CD8-positive, alpha-beta memory T cell (primary cell): ENCODE measurements at regions not wholly inside any gene's neighbourhood (a gene's known extent, or its start where the extent isn't known, plus 50 kb on each side); places are given as distances from the start of the nearest gene placed in this dataset.

ENCODE experiments used
- CTCF ChIA-PET: fragments of 350-600 bp; sonication (Branson Sonifier 250); formaldehyde crosslinking; loops from one replicate; lab custom pipeline; 2021; ENCODE audit warnings: antibody characterized with exemption; lab: Charles Lee
- POLR2A ChIA-PET: fragments of 350-600 bp; sonication (Branson Sonifier 250); formaldehyde crosslinking; loops from one replicate; lab custom pipeline; 2021; ENCODE audit warnings: antibody characterized with exemption; lab: Charles Lee
- DNase-seq, 5 donors: peaks; one replicate each; pipeline versions ENCODE4 v3.0.0 to v3.0.0-alpha.2; 2020 to 2022; ENCODE audit warnings: mixed read lengths in 1 of 5
- H3K27ac ChIP-seq: one replicate; pipeline ENCODE4 v1.7.0; 2013; ENCODE audit warnings: low read depth, mild to moderate bottlenecking, low read length, moderate library complexity
- H3K27me3 ChIP-seq: 2 replicates; pipeline ENCODE4 v1.7.0; 2013; ENCODE audit warnings: low read length, mild to moderate bottlenecking; ENCODE audit not compliant: insufficient read depth, poor library complexity, severe bottlenecking
- H3K36me3 ChIP-seq: 2 replicates; pipeline ENCODE4 v1.7.0; 2013; ENCODE audit warnings: mild to moderate bottlenecking, low read length, moderate library complexity; ENCODE audit not compliant: insufficient read depth
- H3K4me1 ChIP-seq: 2 replicates; pipeline ENCODE4 v1.7.0; 2013; ENCODE audit warnings: mild to moderate bottlenecking, low read length, moderate library complexity; ENCODE audit not compliant: insufficient read depth
- H3K4me3 ChIP-seq: 2 replicates; pipeline ENCODE4 v1.7.0; 2013; ENCODE audit warnings: mild to moderate bottlenecking, low read length
- H3K9me3 ChIP-seq: 2 replicates; pipeline ENCODE4 v1.7.0; 2013; ENCODE audit warnings: mild to moderate bottlenecking, low read length
- H3K27ac Mint-ChIP-seq, 8 donors: one replicate each; pipeline ENCODE4 v1.8.0; 2020 to 2021; ENCODE audit warnings: mixed read lengths in 8 of 8, mild to moderate bottlenecking in 6 of 8, inconsistent platforms in 3 of 8, moderate library complexity in 3 of 8
- H3K27me3 Mint-ChIP-seq, 2 donors: one replicate each; pipeline ENCODE4 v1.8.0; 2020 to 2021; ENCODE audit warnings: mixed read lengths in 2 of 2, mild to moderate bottlenecking in 1 of 2, moderate library complexity in 1 of 2
- H3K36me3 Mint-ChIP-seq, 3 donors: one replicate each; pipeline ENCODE4 v1.8.0; 2020 to 2021; ENCODE audit warnings: mixed read lengths in 3 of 3, inconsistent platforms in 1 of 3, mild to moderate bottlenecking in 1 of 3
- H3K4me1 Mint-ChIP-seq, 3 donors: one replicate each; pipeline ENCODE4 v1.8.0; 2020 to 2021; ENCODE audit warnings: mixed read lengths in 3 of 3, inconsistent platforms in 1 of 3, mild to moderate bottlenecking in 1 of 3
- H3K4me3 Mint-ChIP-seq, 7 donors: one replicate each; pipeline ENCODE4 v1.8.0; 2020 to 2021; ENCODE audit warnings: mixed read lengths in 7 of 7, mild to moderate bottlenecking in 6 of 7, moderate library complexity in 4 of 7, inconsistent platforms in 2 of 7
- H3K9me3 Mint-ChIP-seq, 5 donors: one replicate each; pipeline ENCODE4 v1.8.0; 2020 to 2022; ENCODE audit warnings: mixed read lengths in 5 of 5, mild to moderate bottlenecking in 3 of 5, moderate library complexity in 2 of 5, inconsistent platforms in 1 of 5

DNA sequence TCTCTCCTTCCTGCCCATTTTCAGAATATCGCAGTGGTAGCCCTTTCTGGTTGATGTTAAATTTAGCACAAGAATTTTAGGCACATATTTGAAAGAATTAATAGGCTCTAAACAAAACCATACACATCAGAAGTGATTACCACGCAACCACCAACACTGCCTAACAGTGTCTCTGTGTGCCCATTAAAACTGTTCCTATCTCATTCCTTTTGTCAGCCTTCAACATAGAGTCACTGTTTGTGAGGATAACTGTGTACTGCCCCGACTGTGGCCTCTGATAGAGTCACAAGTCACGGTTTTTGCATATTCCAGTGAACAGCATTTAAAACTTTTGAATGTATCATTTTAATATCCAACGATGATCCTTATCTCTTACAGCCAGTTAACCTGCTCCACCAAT, 116.8 kb upstream of the TNFAIP3 start:
- Mint-ChIP-seq H3K36me3 (no peaks in the 10 kb centered on the region), H3K4me3 (no peak overlapping the region), H3K27me3 (peaks cover 7 to 8% of the 10 kb centered on the region in 2 donors), H3K9me3 (no peaks in the 10 kb centered on the region), H3K27ac (peak overlapping the region in 1 of 8 donors; percentile 1), H3K4me1 (peaks cover under 1 to 8% (median 5%) of the 10 kb centered on the region in 3 donors)
- Histone ChIP-seq H3K9me3 (no peaks in the 10 kb centered on the region), H3K27ac (no peak overlapping the region), H3K4me1 (no peaks in the 10 kb centered on the region), H3K4me3 (no peak overlapping the region), H3K27me3 (no peaks in the 10 kb centered on the region), H3K36me3 (no peaks in the 10 kb centered on the region)
- ChIA-PET POLR2A (interaction anchor here (0.9 kb wide), 1 partner anchor 9 kb away, joined by 3 read pairs; no protein-coding TSS in a partner anchor), CTCF (no interaction called here)
- DNase-seq, result no peak

DNA sequence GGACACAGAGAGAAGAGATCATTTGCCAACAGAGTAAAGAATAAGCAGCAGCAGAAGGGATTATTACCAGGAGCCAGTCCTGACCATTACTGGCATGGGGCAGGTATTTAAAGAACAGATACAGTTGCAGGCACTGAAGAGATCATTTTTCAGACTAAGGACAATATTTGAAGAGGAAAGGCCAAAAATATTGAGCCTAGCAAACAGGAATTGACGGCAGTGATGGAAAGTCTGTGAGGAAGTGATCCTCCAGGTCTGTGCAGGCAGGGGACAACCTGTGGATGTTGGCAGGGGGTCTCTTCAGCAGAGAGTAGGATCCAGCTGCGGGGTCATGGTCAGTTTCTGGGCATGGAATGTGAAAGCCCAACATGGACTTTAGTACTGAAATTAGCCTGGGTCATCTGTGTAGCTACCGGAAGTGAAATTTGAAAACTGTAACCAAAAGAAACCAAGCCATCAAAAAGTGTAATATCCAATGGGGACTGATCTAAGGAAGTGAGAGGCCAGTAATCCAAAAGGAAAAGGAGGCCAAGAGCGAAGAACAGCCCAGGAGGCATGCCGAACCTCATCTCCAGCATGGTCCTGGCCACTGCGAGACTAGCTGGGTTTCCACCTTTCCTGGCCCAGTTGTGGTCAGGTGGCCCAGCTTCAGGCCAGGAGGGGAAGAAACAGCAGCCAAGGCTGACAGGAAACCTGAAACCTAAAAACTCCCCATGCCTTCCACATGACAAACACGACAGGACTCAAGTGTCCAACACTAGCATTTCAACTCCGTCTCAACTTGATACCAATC, 115.1 kb upstream of the TNFAIP3 start:
- Mint-ChIP-seq H3K27me3 (peaks cover 8 to 11% of the 10 kb centered on the region in 2 donors), H3K4me3 (peak overlapping the region in 1 of 7 donors; percentile 45), H3K9me3 (no peaks in the 10 kb centered on the region), H3K27ac (peak overlapping the region in 2 of 8 donors; percentile 2 to 32), H3K36me3 (peaks cover 0 to 3% (median 0%) of the 10 kb centered on the region in 3 donors), H3K4me1 (peaks cover 0 to 4% (median 0%) of the 10 kb centered on the region in 3 donors)
- Histone ChIP-seq H3K4me1 (no peaks in the 10 kb centered on the region), H3K27ac (no peak overlapping the region), H3K9me3 (no peaks in the 10 kb centered on the region), H3K4me3 (no peak overlapping the region), H3K36me3 (no peaks in the 10 kb centered on the region), H3K27me3 (no peaks in the 10 kb centered on the region)
- ChIA-PET CTCF (no interaction called here), POLR2A (no interaction called here)
- no peak for DNase-seq

DNA sequence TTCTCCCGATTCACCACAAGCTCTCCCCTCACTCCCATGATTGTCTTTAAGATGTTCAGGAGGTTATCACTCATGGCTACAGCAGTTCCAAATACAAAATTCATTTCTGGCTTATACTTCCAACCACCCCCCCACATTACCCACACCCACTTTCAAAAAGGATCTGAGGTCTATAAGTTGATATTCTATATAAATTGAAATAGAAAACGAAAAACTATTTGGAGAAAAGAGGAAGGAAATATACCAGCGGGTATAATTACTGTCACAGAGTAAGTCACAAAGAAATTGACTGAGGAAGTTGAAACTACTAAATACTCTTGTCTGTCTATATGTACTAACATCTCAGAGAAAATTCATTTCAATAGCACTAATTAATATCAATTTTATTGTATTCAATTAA, 112.7 kb upstream of the TNFAIP3 start:
- Mint-ChIP-seq H3K4me3 (no peak overlapping the region), H3K27me3 (peaks cover 4 to 11% of the 10 kb centered on the region in 2 donors), H3K4me1 (no peaks in the 10 kb centered on the region), H3K9me3 (no peaks in the 10 kb centered on the region), H3K36me3 (peaks cover 0 to 3% (median 0%) of the 10 kb centered on the region in 3 donors), H3K27ac (peak overlapping the region in 2 of 8 donors; percentile 34 to 44)
- ChIA-PET POLR2A (no interaction called here), CTCF (interaction anchor here (1.0 kb wide), 1 partner anchor 14 kb away, joined by 3 read pairs; no protein-coding TSS in a partner anchor)
- Histone ChIP-seq H3K9me3 (no peaks in the 10 kb centered on the region), H3K36me3 (no peaks in the 10 kb centered on the region), H3K4me3 (no peak overlapping the region), H3K27me3 (no peaks in the 10 kb centered on the region), H3K4me1 (no peaks in the 10 kb centered on the region), H3K27ac (no peak overlapping the region)
- no peak for DNase-seq

DNA sequence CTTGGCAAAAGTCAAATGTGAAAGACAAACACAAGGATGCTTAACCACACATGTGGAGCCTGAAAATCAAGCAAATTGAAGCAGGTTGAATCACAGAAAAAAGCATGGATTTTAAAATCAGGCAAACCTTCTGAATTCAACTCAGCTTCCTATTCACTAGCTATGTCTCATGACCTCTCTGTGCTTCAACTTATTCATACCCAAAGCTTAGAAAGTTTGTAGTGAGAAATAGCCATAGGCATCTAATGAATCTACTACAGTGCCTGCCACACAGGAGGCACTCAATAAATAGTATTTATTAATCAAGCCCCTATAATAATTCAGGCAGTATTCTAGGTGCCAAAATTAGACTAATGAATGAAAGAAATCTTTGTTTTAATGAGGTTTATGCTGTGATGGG, 112.2 kb upstream of the TNFAIP3 start:
- Mint-ChIP-seq H3K27ac (peak overlapping the region in 4 of 8 donors; percentile 6 to 45 (median 16)), H3K9me3 (no peaks in the 10 kb centered on the region), H3K4me3 (no peak overlapping the region), H3K4me1 (no peaks in the 10 kb centered on the region), H3K27me3 (peaks cover 4 to 11% of the 10 kb centered on the region in 2 donors), H3K36me3 (peaks cover 0 to 3% (median 0%) of the 10 kb centered on the region in 3 donors)
- no peaks in the 10 kb centered on the region for H3K4me1 ChIP-seq
- H3K4me3 ChIP-seq, result no peak overlapping the region
- DNase-seq, result no peak
- ChIA-PET CTCF (no interaction called here), POLR2A (no interaction called here)
- H3K27me3 ChIP-seq, result no peaks in the 10 kb centered on the region
- no peaks in the 10 kb centered on the region for H3K9me3 ChIP-seq
- H3K36me3 ChIP-seq, result no peaks in the 10 kb centered on the region
- no peak overlapping the region for H3K27ac ChIP-seq

DNA sequence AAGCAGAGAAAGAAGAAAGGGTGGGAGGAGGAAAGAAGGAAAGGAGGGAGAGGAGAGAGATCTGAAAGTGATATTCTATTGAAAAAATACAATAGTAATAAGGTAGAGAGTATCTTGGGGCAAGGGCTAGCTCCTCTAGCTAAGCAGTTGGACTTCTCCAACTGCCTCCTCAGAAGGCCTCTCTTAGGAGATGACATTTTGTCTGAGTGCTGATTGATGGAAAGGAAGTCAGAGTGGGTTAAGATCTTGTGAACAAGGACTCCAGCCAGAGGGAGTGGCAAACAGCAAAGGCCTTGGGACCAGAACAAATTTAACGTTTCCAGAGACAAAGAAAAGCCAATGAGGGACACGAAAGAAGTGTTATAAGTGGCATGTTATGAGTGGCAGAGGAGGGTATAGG, 111.8 kb upstream of the TNFAIP3 start:
- peaks cover 4 to 11% of the 10 kb centered on the region in 2 donors for H3K27me3 Mint-ChIP-seq
- no peak overlapping the region for H3K27ac ChIP-seq
- H3K4me1 ChIP-seq, result no peaks in the 10 kb centered on the region
- no peaks in the 10 kb centered on the region for H3K9me3 ChIP-seq
- DNase-seq, result no peak
- H3K4me1 Mint-ChIP-seq, result no peaks in the 10 kb centered on the region
- peak overlapping the region in 5 of 8 donors; percentile 15 to 56 (median 33) for H3K27ac Mint-ChIP-seq
- POLR2A ChIA-PET, result no interaction called here
- no peaks in the 10 kb centered on the region for H3K27me3 ChIP-seq
- no peaks in the 10 kb centered on the region for H3K9me3 Mint-ChIP-seq
- H3K4me3 Mint-ChIP-seq, result no peak overlapping the region
- CTCF ChIA-PET, result no interaction called here
- no peaks in the 10 kb centered on the region for H3K36me3 ChIP-seq
- H3K4me3 ChIP-seq, result no peak overlapping the region
- H3K36me3 Mint-ChIP-seq, result peaks cover 0 to 3% (median 0%) of the 10 kb centered on the region in 3 donors

DNA sequence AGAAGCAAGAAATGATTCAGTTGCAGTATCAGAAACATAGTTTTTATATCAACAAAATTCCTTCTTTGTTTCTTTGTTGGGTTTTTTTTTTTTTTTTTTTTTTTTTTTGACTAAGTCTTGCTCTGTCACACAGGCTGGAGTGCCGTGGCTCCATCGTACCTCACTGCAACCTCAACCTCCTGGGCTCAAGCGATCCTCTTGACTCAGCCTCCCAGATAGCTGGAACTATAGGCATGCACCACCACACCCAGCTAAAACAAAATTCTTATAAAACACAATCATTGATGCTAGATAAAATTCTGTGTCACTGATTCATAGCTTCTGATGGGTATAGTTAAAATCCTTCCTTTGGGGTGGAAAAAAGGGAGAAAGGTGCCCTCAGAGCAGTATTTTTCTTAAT, 110.3 kb upstream of the TNFAIP3 start:
- peaks cover 0 to 4% (median 0%) of the 10 kb centered on the region in 3 donors for H3K36me3 Mint-ChIP-seq
- H3K27me3 Mint-ChIP-seq, result peaks cover 4 to 10% of the 10 kb centered on the region in 2 donors
- no peaks in the 10 kb centered on the region for H3K9me3 Mint-ChIP-seq
- no peaks in the 10 kb centered on the region for H3K36me3 ChIP-seq
- H3K9me3 ChIP-seq, result no peaks in the 10 kb centered on the region
- no peak for DNase-seq
- no peaks in the 10 kb centered on the region for H3K4me1 ChIP-seq
- H3K27me3 ChIP-seq, result no peaks in the 10 kb centered on the region
- ChIA-PET POLR2A (no interaction called here), CTCF (no interaction called here)
- H3K4me3 Mint-ChIP-seq, result no peak overlapping the region
- no peak overlapping the region for H3K27ac Mint-ChIP-seq
- H3K27ac ChIP-seq, result no peak overlapping the region
- H3K4me1 Mint-ChIP-seq, result peaks cover 3 to 11% (median 7%) of the 10 kb centered on the region in 3 donors
- H3K4me3 ChIP-seq, result no peak overlapping the region

DNA sequence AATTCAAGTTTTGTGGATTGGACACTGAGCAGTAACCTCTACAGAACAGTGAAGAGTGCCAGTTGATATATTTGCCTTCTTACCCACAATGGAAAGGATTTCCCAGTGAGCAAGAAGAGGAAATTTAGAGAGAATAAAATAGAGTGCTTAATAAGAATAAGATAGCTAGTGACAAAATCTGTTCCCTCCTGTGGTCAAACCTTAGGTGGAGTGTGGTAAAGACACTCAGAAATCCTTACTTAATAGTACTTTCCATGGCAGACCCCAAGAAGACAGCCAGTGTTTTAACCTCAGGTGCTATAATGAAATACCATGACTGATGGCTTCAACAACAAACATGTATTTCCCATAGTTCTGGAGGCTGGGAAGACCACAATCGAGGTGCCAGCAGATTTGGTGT, 108.4 kb upstream of the TNFAIP3 start:
- H3K4me3 Mint-ChIP-seq, result no peak overlapping the region
- peaks cover 0 to 9% (median 0%) of the 10 kb centered on the region in 3 donors for H3K36me3 Mint-ChIP-seq
- H3K27ac Mint-ChIP-seq, result peak overlapping the region in 2 of 8 donors; percentile 18 to 24
- Histone ChIP-seq H3K27ac (no peak overlapping the region), H3K4me3 (no peak overlapping the region), H3K36me3 (no peaks in the 10 kb centered on the region), H3K9me3 (no peaks in the 10 kb centered on the region), H3K4me1 (no peaks in the 10 kb centered on the region), H3K27me3 (no peaks in the 10 kb centered on the region)
- H3K4me1 Mint-ChIP-seq, result peaks cover 8 to 27% (median 21%) of the 10 kb centered on the region in 3 donors
- ChIA-PET CTCF (interaction anchor here (1.0 to 1.9 kb wide), 2 partner anchors 50 to 109 kb away, joined by 3 to 5 read pairs; partner anchors contain the start of gene TNFAIP3), POLR2A (no interaction called here)
- peaks cover 0 to 4% of the 10 kb centered on the region in 2 donors for H3K27me3 Mint-ChIP-seq
- H3K9me3 Mint-ChIP-seq, result no peaks in the 10 kb centered on the region
- DNase-seq, result no peak

DNA sequence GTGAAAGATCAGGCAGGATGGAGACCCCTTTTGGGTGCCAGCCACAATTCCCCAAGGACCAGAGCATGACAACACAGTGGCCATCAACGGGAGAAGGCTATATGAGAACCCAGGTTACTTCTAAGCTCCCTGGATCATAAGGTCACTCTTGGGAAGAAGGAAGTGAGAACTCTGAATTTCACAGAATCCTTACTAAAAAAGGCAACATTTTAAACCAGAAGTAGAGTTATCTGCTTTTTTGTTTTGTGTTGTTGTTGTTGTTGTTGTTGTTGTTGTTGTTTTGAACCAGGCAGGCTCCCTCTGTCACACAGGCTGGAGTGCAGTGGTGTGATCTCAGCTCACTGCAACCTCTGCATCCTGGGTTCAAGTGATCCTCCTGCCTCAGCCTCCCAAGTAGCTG, 107.4 kb upstream of the TNFAIP3 start:
- POLR2A ChIA-PET, result no interaction called here
- Histone ChIP-seq H3K4me3 (no peak overlapping the region), H3K27ac (no peak overlapping the region), H3K4me1 (no peaks in the 10 kb centered on the region), H3K9me3 (no peaks in the 10 kb centered on the region), H3K36me3 (no peaks in the 10 kb centered on the region), H3K27me3 (no peaks in the 10 kb centered on the region)
- peaks cover 0 to 4% of the 10 kb centered on the region in 2 donors for H3K27me3 Mint-ChIP-seq
- DNase-seq, result no peak
- H3K4me3 Mint-ChIP-seq, result no peak overlapping the region
- peak overlapping the region in 2 of 8 donors; percentile 1 to 13 for H3K27ac Mint-ChIP-seq
- CTCF ChIA-PET, result interaction anchor here (1.0 kb wide), 1 partner anchor 108 kb away, joined by 3 read pairs; the partner anchor contains the start of gene TNFAIP3
- H3K9me3 Mint-ChIP-seq, result no peaks in the 10 kb centered on the region
- peaks cover 8 to 27% (median 21%) of the 10 kb centered on the region in 3 donors for H3K4me1 Mint-ChIP-seq
- peaks cover 0 to 9% (median 0%) of the 10 kb centered on the region in 3 donors for H3K36me3 Mint-ChIP-seq
